ENCODE measurements at regions not wholly inside any gene's neighbourhood (a gene's known extent, or its start where the extent isn't known, plus 50 kb on each side); places are given as distances from the start of the nearest gene placed in this dataset.

GRCh38 chr17:71635187-71635586, 485.6 kb upstream of the SOX9 start:
- no peak overlapping the region for H3K27ac ChIP-seq (ENCODE audit: low read depth, low read length)
- H3K36me3 ChIP-seq (ENCODE audit: control insufficient read depth in 2 of 4, insufficient read depth in 4 of 4, low read length in 3 of 4), result no peaks in the 10 kb centered on the region
- no peak overlapping the region for H3K9ac ChIP-seq (replicated peaks in 1 of 4; ENCODE audit: extremely low read depth in 1 of 4, low read depth in 3 of 4, low read length in 3 of 4)
- H3K79me1 ChIP-seq (ENCODE audit: low read depth, low read length), result no peaks in the 10 kb centered on the region
- no peaks in the 10 kb centered on the region for H3K9me3 ChIP-seq (ENCODE audit: insufficient read depth in 2 of 2, low read depth in 1 of 2, low read length in 1 of 2)
- H4K91ac ChIP-seq (replicated peaks; ENCODE audit: insufficient read length, low read length), result no peak overlapping the region
- H3K23ac ChIP-seq (ENCODE audit: insufficient read length), result no peak overlapping the region
- no peak overlapping the region for H3K56ac ChIP-seq (replicated peaks; ENCODE audit: insufficient read length, low read depth, low read length)
- 87% methylated on average over 5 of the region's 5 CpGs; no CpG with 5 or more reads in 1 of the 2 experiments for WGBS, 2 experiments (ENCODE audit: extremely low coverage in 1 of 2, insufficient coverage in 1 of 2, insufficient read length in 1 of 2, insufficient replicate concordance in 2 of 2, low coverage in 1 of 2, low lambda C conversion rate in 2 of 2, missing lambda C conversion rate in 1 of 2)
- no peak overlapping the region for H4K8ac ChIP-seq (ENCODE audit: extremely low read depth, insufficient read depth, low read length)
- no peak overlapping the region for H2BK5ac ChIP-seq (ENCODE audit: low read depth, low read length)
- DNase-seq (ENCODE audit: low read depth in 1 of 2, low spot score in 2 of 2), result no peak
- POLR2A ChIA-PET (ENCODE audit: partially characterized antibody), result no interaction called here
- no peak overlapping the region for H2AK5ac ChIP-seq (ENCODE audit: low read depth, low read length)
- TF ChIP-seq KDM1A (IDR thresholded peaks at IDR 0.05; ENCODE audit: borderline replicate concordance, low read length), result no peak
- no peak for TF ChIP-seq CTCF (IDR thresholded peaks at IDR 0.05; ENCODE audit: control extremely low read depth in 1 of 3, insufficient read depth in 1 of 3, low read depth in 1 of 3, low read length in 3 of 3)
- TF ChIP-seq BRCA1 (IDR thresholded peaks at IDR 0.05; ENCODE audit: low read depth, low read length), result no peak
- no peak for TF ChIP-seq BACH1 (IDR thresholded peaks at IDR 0.05; ENCODE audit: low read length)
- no peak for TF ChIP-seq SP1 (IDR thresholded peaks at IDR 0.05; ENCODE audit: low read depth, low read length)
- TF ChIP-seq, protein P1, sequence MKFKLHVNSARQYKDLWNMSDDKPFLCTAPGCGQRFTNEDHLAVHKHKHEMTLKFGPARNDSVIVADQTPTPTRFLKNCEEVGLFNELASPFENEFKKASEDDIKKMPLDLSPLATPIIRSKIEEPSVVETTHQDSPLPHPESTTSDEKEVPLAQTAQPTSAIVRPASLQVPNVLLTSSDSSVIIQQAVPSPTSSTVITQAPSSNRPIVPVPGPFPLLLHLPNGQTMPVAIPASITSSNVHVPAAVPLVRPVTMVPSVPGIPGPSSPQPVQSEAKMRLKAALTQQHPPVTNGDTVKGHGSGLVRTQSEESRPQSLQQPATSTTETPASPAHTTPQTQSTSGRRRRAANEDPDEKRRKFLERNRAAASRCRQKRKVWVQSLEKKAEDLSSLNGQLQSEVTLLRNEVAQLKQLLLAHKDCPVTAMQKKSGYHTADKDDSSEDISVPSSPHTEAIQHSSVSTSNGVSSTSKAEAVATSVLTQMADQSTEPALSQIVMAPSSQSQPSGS (IDR thresholded peaks at IDR 0.05; ENCODE audit: low read length), result no peak
- no peak for TF ChIP-seq ATF3 (IDR thresholded peaks at IDR 0.05; ENCODE audit: insufficient read depth, low read depth, low read length)
- TF ChIP-seq SRF (IDR thresholded peaks at IDR 0.05; ENCODE audit: low read depth, low read length), result no peak
- H2BK12ac ChIP-seq (ENCODE audit: low read depth, low read length), result no peak overlapping the region
- H3K14ac ChIP-seq (ENCODE audit: insufficient read length), result no peak overlapping the region
- no peak for FAIRE-seq
- no peaks in the 10 kb centered on the region for H3K23me2 ChIP-seq (ENCODE audit: low read depth, low read length)
- no peak overlapping the region for H2BK120ac ChIP-seq (replicated peaks; ENCODE audit: low read depth, low read length)
- H2BK20ac ChIP-seq (ENCODE audit: low read length), result no peak overlapping the region
- H3K4ac ChIP-seq (replicated peaks; ENCODE audit: insufficient read length, low read depth, low read length), result no peak overlapping the region
- H4K5ac ChIP-seq (ENCODE audit: insufficient read length, low read depth, low read length), result no peak overlapping the region
- H4K20me1 ChIP-seq (replicated peaks in 1 of 2; ENCODE audit: control insufficient read depth in 1 of 2, insufficient read depth in 2 of 2, low read length in 2 of 2), result no peaks in the 10 kb centered on the region
- H3K4me3 ChIP-seq (ENCODE audit: extremely low read depth in 1 of 4, insufficient read depth in 2 of 4, low read depth in 3 of 4, low read length in 4 of 4), result no peak overlapping the region
- no peak overlapping the region for H3K4me2 ChIP-seq (ENCODE audit: insufficient read depth in 1 of 2, low read depth in 2 of 2, low read length in 2 of 2)
- no peaks in the 10 kb centered on the region for H3K27me3 ChIP-seq (replicated peaks in 1 of 4; ENCODE audit: control insufficient read depth in 3 of 4, extremely low read depth in 1 of 4, insufficient read depth in 3 of 4, low read length in 3 of 4)
- H2BK15ac ChIP-seq (ENCODE audit: low read length), result no peak overlapping the region
- no peak overlapping the region for H2AFZ ChIP-seq (ENCODE audit: low read length)
- CTCF ChIA-PET (ENCODE audit: partially characterized antibody), result no interaction called here
- no peaks in the 10 kb centered on the region for H3K79me2 ChIP-seq (ENCODE audit: control insufficient read depth in 1 of 2, insufficient read depth in 2 of 2, low read length in 2 of 2)
- H3K18ac ChIP-seq (ENCODE audit: extremely low read depth, low read length), result no peak overlapping the region
- no peaks in the 10 kb centered on the region for H3K4me1 ChIP-seq (replicated peaks in 1 of 4; ENCODE audit: control insufficient read depth in 3 of 4, insufficient read depth in 4 of 4, low read length in 3 of 4)
